KOPT-K1 (cell line): ENCODE measurements at regions not wholly inside any gene's neighbourhood (a gene's known extent, or its start where the extent isn't known, plus 50 kb on each side); places are given as distances from the start of the nearest gene placed in this dataset.
"Not testable (repeated sequence)": the region's sequence is repeated elsewhere in the genome, so short reads cannot be mapped to it uniquely, and the experiment has no call there.

Source experiments
- H3K27ac ChIP-seq: fragments of 200-600 bp; sonication (generic); 2 replicates; pipeline ENCODE4 v1.5.1; 2016; ENCODE audit warnings: antibody characterized with exemption, mild to moderate bottlenecking, low read depth, low read length; ENCODE audit not compliant: poor library complexity, severe bottlenecking
- H3K36me3 ChIP-seq: fragments of 200-600 bp; sonication (generic); 2 replicates; pipeline ENCODE4 v1.5.1; 2017; ENCODE audit warnings: antibody characterized with exemption, mild to moderate bottlenecking, low read length, moderate library complexity; ENCODE audit not compliant: insufficient read depth
- H3K9me3 ChIP-seq: fragments of 200-600 bp; sonication (generic); 2 replicates; pipeline ENCODE4 v1.5.1; 2017; ENCODE audit warnings: antibody characterized with exemption, low read length, mild to moderate bottlenecking; ENCODE audit not compliant: insufficient read depth, poor library complexity, severe bottlenecking

- peak overlapping the region; percentile 87 for H3K27ac ChIP-seq
- H3K9me3 ChIP-seq, H3K36me3 ChIP-seq: not testable (repeated sequence)
Measured at GRCh38 chr2:87485884-87486283, 262.0 kb upstream of the PLGLB2 start.

GRCh38 chr2:87486413-87486812, 261.5 kb upstream of the PLGLB2 start:
- not testable (repeated sequence) for H3K9me3 ChIP-seq, H3K36me3 ChIP-seq
- peak overlapping the region; percentile 87 for H3K27ac ChIP-seq

- peak overlapping the region; percentile 31 for H3K27ac ChIP-seq
- H3K36me3 ChIP-seq, H3K9me3 ChIP-seq: not testable (repeated sequence)
Measured at GRCh38 chr2:87488021-87488420, 259.9 kb upstream of the PLGLB2 start.

GRCh38 chr2:87488991-87489390, 258.9 kb upstream of the PLGLB2 start:
- not testable (repeated sequence) for H3K36me3 ChIP-seq, H3K9me3 ChIP-seq, H3K27ac ChIP-seq

- not testable (repeated sequence) for H3K9me3 ChIP-seq, H3K27ac ChIP-seq, H3K36me3 ChIP-seq
Measured at GRCh38 chr2:87494846-87495245, 253.0 kb upstream of the PLGLB2 start.

GRCh38 chr2:87495455-87495854, 252.4 kb upstream of the PLGLB2 start:
- H3K27ac ChIP-seq: peak overlapping the region; percentile 31
- not testable (repeated sequence) for H3K36me3 ChIP-seq, H3K9me3 ChIP-seq

GRCh38 chr2:87496036-87497006, 251.6 kb upstream of the PLGLB2 start:
- not testable (repeated sequence) for H3K36me3 ChIP-seq, H3K9me3 ChIP-seq
- peak overlapping the region; percentile 51 for H3K27ac ChIP-seq

GRCh38 chr2:87497135-87497534, 250.8 kb upstream of the PLGLB2 start:
- H3K36me3 ChIP-seq, H3K9me3 ChIP-seq: not testable (repeated sequence)
- H3K27ac ChIP-seq: peak overlapping the region; percentile 86

- not testable (repeated sequence) for H3K9me3 ChIP-seq, H3K36me3 ChIP-seq
- H3K27ac ChIP-seq: peak overlapping the region; percentile 86
Measured at GRCh38 chr2:87497700-87498099, 250.2 kb upstream of the PLGLB2 start.

- peak overlapping the region; percentile 86 for H3K27ac ChIP-seq
- H3K36me3 ChIP-seq, H3K9me3 ChIP-seq: not testable (repeated sequence)
Measured at GRCh38 chr2:87498169-87498853, 249.6 kb upstream of the PLGLB2 start.

GRCh38 chr2:87498854-87499238, 249.0 kb upstream of the PLGLB2 start:
- H3K36me3 ChIP-seq, H3K9me3 ChIP-seq: not testable (repeated sequence)
- peak overlapping the region; percentile 86 for H3K27ac ChIP-seq

GRCh38 chr2:87499860-87500259, 248.0 kb upstream of the PLGLB2 start:
- not testable (repeated sequence) for H3K9me3 ChIP-seq, H3K36me3 ChIP-seq
- peak overlapping the region; percentile 85 for H3K27ac ChIP-seq

GRCh38 chr2:87500421-87500820, 247.5 kb upstream of the PLGLB2 start:
- H3K27ac ChIP-seq: peak overlapping the region; percentile 85
- not testable (repeated sequence) for H3K9me3 ChIP-seq, H3K36me3 ChIP-seq

- peak overlapping the region; percentile 85 for H3K27ac ChIP-seq
- H3K36me3 ChIP-seq, H3K9me3 ChIP-seq: not testable (repeated sequence)
Measured at GRCh38 chr2:87500951-87501350, 246.9 kb upstream of the PLGLB2 start.

GRCh38 chr2:87502948-87503347, 244.9 kb upstream of the PLGLB2 start:
- not testable (repeated sequence) for H3K36me3 ChIP-seq, H3K9me3 ChIP-seq, H3K27ac ChIP-seq

- H3K36me3 ChIP-seq, H3K27ac ChIP-seq, H3K9me3 ChIP-seq: not testable (repeated sequence)
Measured at GRCh38 chr2:87505239-87505638, 242.6 kb upstream of the PLGLB2 start.
